Ovary (tissue), 7 donors: ENCODE measurements at regions not wholly inside any gene's neighbourhood (a gene's known extent, or its start where the extent isn't known, plus 50 kb on each side); places are given as distances from the start of the nearest gene placed in this dataset.
A peak's percentile ranks its signal among the peaks of the same experiment; 100 is the strongest.

ENCODE experiments used
- DNase-seq, 5 donors: peaks; one replicate each; pipeline ENCODE4 v3.0.0-alpha.2; 2019 to 2020
- H3K27ac ChIP-seq, 2 donors: fragments of 200-600 bp; one replicate each; pipeline versions ENCODE4 v1.5.1 to v1.8.0; 2019 to 2022
- H3K27me3 ChIP-seq: fragments of 200-600 bp; one replicate; pipeline ENCODE4 v1.8.0; 2022
- H3K36me3 ChIP-seq: fragments of 200-600 bp; sonication (generic); one replicate; pipeline ENCODE4 v1.5.1; 2019
- H3K4me1 ChIP-seq: one replicate; pipeline ENCODE4 v1.8.1; 2013; ENCODE audit warnings: mild to moderate bottlenecking, moderate library complexity; ENCODE audit not compliant: insufficient read depth
- H3K4me3 ChIP-seq: fragments of 200-600 bp; sonication (generic); one replicate; pipeline ENCODE4 v1.5.1; 2017
- H3K9me3 ChIP-seq, 2 donors: fragments of 200-600 bp in 1 of 2; sonication (generic) in 1 of 2; one replicate each; pipeline versions ENCODE4 v1.5.1 to v1.8.1; 2013 to 2019; ENCODE audit warnings: mild to moderate bottlenecking in 1 of 2, moderate library complexity in 1 of 2
- CTCF ChIP-seq, 3 donors: fragments of 450-650 bp in 2 of 3; fragments of 200-600 bp in 1 of 3; IDR thresholded peaks; one replicate each; pipeline versions ENCODE4 v1.5.1 to v1.8.0; 2016 to 2022; ENCODE audit warnings: antibody characterized with exemption in 3 of 3, mild to moderate bottlenecking in 1 of 3
- EP300 ChIP-seq: sonication (generic); formaldehyde crosslinking; IDR thresholded peaks from one replicate; pipeline ENCODE4 v1.6.1; 2017; ENCODE audit warnings: antibody characterized with exemption
- POLR2A ChIP-seq: fragments of 450-650 bp; IDR thresholded peaks from one replicate; pipeline ENCODE4 v1.6.1; 2017; ENCODE audit warnings: antibody characterized with exemption, mild to moderate bottlenecking, moderate library complexity
- WGBS, 3 donors: extraction: QIAGEN DNeasy Blood & Tissue Kit in 1 of 3; methylation state at CpG; one replicate each; pipeline versions ENCODE4 v1.1.5 to v1.1.7; 2013 to 2017; 5-methylcytosine and 5-hydroxymethylcytosine counted together
- intact Hi-C, 4 donors: fragments of 100-400 bp; cut with DNase I; formaldehyde crosslinking; loops; one replicate each; pipeline versions ENCODE4 v1.11.0 to v1.15.1; 2022 to 2023
- donor health status: DM: no; HTN: no; CAD: no; lungs with moderate emphysema.
- donor health status: DM: no; HTN: no; CAD: no.
- donor health status: Bipolar disorder and iron deficiency.
- donor health status: DM: no; HTN: no; CAD: no.
- donor health status: DM: yes; HTN: yes; CAD: no.

DNA sequence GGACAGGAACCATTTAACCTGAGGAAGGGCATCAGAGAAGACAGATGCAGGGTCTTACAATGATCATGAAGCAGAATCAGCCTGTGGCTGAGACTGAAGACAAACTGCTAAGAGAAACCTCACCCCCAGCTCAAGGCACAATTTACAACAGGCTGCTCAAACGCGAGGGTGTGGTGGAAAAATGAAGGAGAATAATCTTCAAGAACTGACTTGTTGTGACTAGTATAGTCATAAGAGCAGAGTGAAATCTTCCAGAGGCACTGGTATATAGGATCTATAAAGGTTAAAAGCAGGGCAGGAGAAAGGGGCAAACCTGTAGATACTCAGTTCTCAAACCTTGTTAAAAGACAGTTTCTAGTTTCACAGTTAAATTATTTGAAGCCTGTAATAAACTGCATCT is 1155.8 kb upstream of the TMEFF2 start:
- no peak overlapping the region for H3K4me3 ChIP-seq
- intact Hi-C loops: no loop called here
- H3K9me3 ChIP-seq: no peaks in the 10 kb centered on the region
- TF ChIP-seq CTCF (IDR thresholded peaks at IDR 0.05): no peak
- TF ChIP-seq POLR2A: no peak
- TF ChIP-seq EP300: no peak
- no peaks in the 10 kb centered on the region for H3K27me3 ChIP-seq
- H3K4me1 ChIP-seq: no peaks in the 10 kb centered on the region
- no peak overlapping the region for H3K27ac ChIP-seq
- no peaks in the 10 kb centered on the region for H3K36me3 ChIP-seq
- no peak for DNase-seq
- 81 to 87% (median 87%) methylated on average over 2 of the region's 2 CpGs for whole genome bisulfite sequencing, 3 donors

DNA sequence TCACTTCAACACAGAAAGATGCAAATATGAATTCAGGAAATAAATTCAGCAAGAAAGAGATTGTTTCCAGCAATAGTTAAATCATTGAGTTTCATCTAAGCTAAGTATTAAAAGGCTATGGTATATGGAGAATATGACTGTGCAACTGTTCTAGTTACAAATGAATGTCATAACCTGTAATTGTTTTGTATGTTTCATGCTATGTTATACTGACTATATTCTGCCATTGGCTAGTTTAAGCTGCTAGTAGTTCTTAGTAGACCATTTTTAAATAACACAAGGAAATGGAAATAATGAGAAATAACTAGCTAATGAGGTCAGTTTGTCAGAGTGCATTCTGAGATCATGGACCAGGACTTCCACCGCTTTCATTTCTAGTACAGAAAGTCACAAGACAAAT is 1154.9 kb upstream of the TMEFF2 start:
- TF ChIP-seq CTCF (IDR thresholded peaks at IDR 0.05) (no peak), EP300 (no peak), POLR2A (no peak)
- Histone ChIP-seq H3K9me3 (no peaks in the 10 kb centered on the region), H3K27ac (no peak overlapping the region), H3K36me3 (no peaks in the 10 kb centered on the region), H3K4me3 (no peak overlapping the region), H3K27me3 (no peaks in the 10 kb centered on the region), H3K4me1 (no peaks in the 10 kb centered on the region)
- DNase-seq: no peak
- 88 to 93% (median 93%) methylated on average over 1 of the region's 1 CpG for WGBS, 3 donors
- intact Hi-C loops: no loop called here

- no peak for DNase-seq
- intact Hi-C loops: no loop called here
- WGBS, 3 donors: 78 to 84% (median 78%) methylated on average over 2 of the region's 2 CpGs
- no peaks in the 10 kb centered on the region for H3K9me3 ChIP-seq
- no peaks in the 10 kb centered on the region for H3K27me3 ChIP-seq
- H3K4me3 ChIP-seq: peak overlapping the region; percentile 27
- no peaks in the 10 kb centered on the region for H3K36me3 ChIP-seq
- H3K27ac ChIP-seq: no peak overlapping the region
- TF ChIP-seq CTCF (IDR thresholded peaks at IDR 0.05): no peak
- TF ChIP-seq POLR2A: no peak
- TF ChIP-seq EP300: no peak
- H3K4me1 ChIP-seq: no peaks in the 10 kb centered on the region
Measured at GRCh38 chr2:193348055-193348454, 1153.3 kb upstream of the TMEFF2 start.

DNA sequence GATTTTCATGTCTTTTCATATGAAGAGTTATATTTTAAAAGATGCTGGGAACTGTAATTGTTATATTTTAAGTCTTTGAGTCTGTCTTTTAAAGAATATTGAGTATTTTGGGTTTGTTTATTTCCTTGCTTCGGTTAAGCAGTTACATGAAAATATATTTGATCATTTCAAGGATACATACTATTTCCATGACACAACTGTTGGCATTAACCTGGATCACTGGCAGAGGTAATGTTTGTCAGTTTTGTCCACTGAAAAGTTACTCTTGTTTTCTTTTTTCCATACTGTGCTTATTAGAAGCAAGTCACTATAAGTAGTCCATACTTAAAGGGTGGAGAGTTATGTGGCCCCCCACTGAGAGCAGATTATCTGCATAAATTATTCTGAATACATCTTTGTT is 1142.0 kb upstream of the TMEFF2 start:
- Histone ChIP-seq H3K4me3 (no peak overlapping the region), H3K36me3 (no peaks in the 10 kb centered on the region), H3K9me3 (no peaks in the 10 kb centered on the region), H3K27ac (no peak overlapping the region), H3K27me3 (no peaks in the 10 kb centered on the region), H3K4me1 (no peaks in the 10 kb centered on the region)
- 57 to 79% (median 76%) methylated on average over 1 of the region's 1 CpG for WGBS, 3 donors
- intact Hi-C loops: no loop called here
- DNase-seq: no peak
- no peak for TF ChIP-seq EP300
- TF ChIP-seq CTCF (IDR thresholded peaks at IDR 0.05): no peak
- TF ChIP-seq POLR2A: no peak

GRCh38 chr2:193334401-193334800 is 1139.7 kb upstream of the TMEFF2 start:
- TF ChIP-seq EP300 (no peak), POLR2A (no peak), CTCF (IDR thresholded peaks at IDR 0.05) (no peak)
- intact Hi-C loops: no loop called here
- 83 to 95% (median 94%) methylated on average over 1 of the region's 1 CpG for WGBS, 3 donors
- Histone ChIP-seq H3K4me1 (no peaks in the 10 kb centered on the region), H3K27ac (no peak overlapping the region), H3K9me3 (no peaks in the 10 kb centered on the region), H3K36me3 (no peaks in the 10 kb centered on the region), H3K4me3 (no peak overlapping the region), H3K27me3 (no peaks in the 10 kb centered on the region)
- DNase-seq: no peak
